ENCODE measurements at regions not wholly inside any gene's neighbourhood (a gene's known extent, or its start where the extent isn't known, plus 50 kb on each side); places are given as distances from the start of the nearest gene placed in this dataset.

- TF ChIP-seq CTCF (IDR thresholded peaks at IDR 0.05; ENCODE audit: low read length): no peak
- TF ChIP-seq EZH2 (IDR thresholded peaks at IDR 0.05; ENCODE audit: borderline replicate concordance, low read length): no peak
Measured at GRCh38 chr1:234975122-234975940, 153.3 kb downstream of the TOMM20 start.
